Upper lobe of right lung (tissue), 1 donor: ENCODE measurements at regions not wholly inside any gene's neighbourhood (a gene's known extent, or its start where the extent isn't known, plus 50 kb on each side); places are given as distances from the start of the nearest gene placed in this dataset.

Source experiments
- ATAC-seq: fragments of 200-7000 bp; cut with Tn5 transposase; one replicate; pipeline ENCODE4 v1.9.1; 2020; ENCODE audit warnings: mild to moderate bottlenecking, moderate library complexity
- DNase-seq: peaks from one replicate; pipeline ENCODE4 v3.0.0-alpha.2; 2020
- H3K27ac ChIP-seq: fragments of 200-600 bp; one replicate; pipeline ENCODE4 v1.8.0; 2022
- H3K27me3 ChIP-seq: fragments of 200-600 bp; one replicate; pipeline ENCODE4 v1.8.0; 2022; ENCODE audit warnings: mild to moderate bottlenecking
- H3K36me3 ChIP-seq: fragments of 200-600 bp; one replicate; pipeline ENCODE4 v1.8.0; 2022
- H3K4me1 ChIP-seq: fragments of 200-600 bp; one replicate; pipeline ENCODE4 v1.8.0; 2022
- H3K4me3 ChIP-seq: fragments of 200-600 bp; one replicate; pipeline ENCODE4 v1.8.0; 2022; ENCODE audit warnings: mild to moderate bottlenecking
- H3K9me3 ChIP-seq: fragments of 200-600 bp; one replicate; pipeline ENCODE4 v1.8.0; 2022
- CTCF ChIP-seq: fragments of 200-600 bp; IDR thresholded peaks from one replicate; pipeline ENCODE4 v1.8.0; 2022; ENCODE audit warnings: antibody characterized with exemption
- intact Hi-C: fragments of 100-400 bp; cut with DNase I; formaldehyde crosslinking; loops from one replicate; pipeline ENCODE4 v1.11.0; 2022
- donor health status: DM: no; HTN: yes; CAD: no; lungs with severe emphysema.

- intact Hi-C loops: no loop called here
- H3K36me3 ChIP-seq: no peaks in the 10 kb centered on the region
Observed at GRCh38 chr1:209409780-209410179, 173.7 kb upstream of the CAMK1G start.

GRCh38 chr1:209411491-209411929 is 172.0 kb upstream of the CAMK1G start:
- intact Hi-C loops: no loop called here
- no peaks in the 10 kb centered on the region for H3K36me3 ChIP-seq
- ATAC-seq (peak; percentile 80), DNase-seq (no peak)
- H3K9me3 ChIP-seq: no peaks in the 10 kb centered on the region
- no peak for TF ChIP-seq CTCF
- H3K27me3 ChIP-seq: peaks cover 12% of the 10 kb centered on the region
- H3K27ac ChIP-seq: no peak overlapping the region
- H3K4me3 ChIP-seq: no peak overlapping the region
- no peaks in the 10 kb centered on the region for H3K4me1 ChIP-seq

More at GRCh38 chr1:209409780-209410179, 173.7 kb upstream of the CAMK1G start:
- Histone ChIP-seq H3K4me1 (no peaks in the 10 kb centered on the region), H3K27ac (no peak overlapping the region), H3K9me3 (no peaks in the 10 kb centered on the region), H3K4me3 (no peak overlapping the region), H3K27me3 (peaks cover 2% of the 10 kb centered on the region)
- ATAC-seq (no peak), DNase-seq (no peak)
- no peak for TF ChIP-seq CTCF

GRCh38 chr1:209412036-209412435 is 171.5 kb upstream of the CAMK1G start:
- intact Hi-C loops: no loop called here
- ATAC-seq: no peak
- peak overlapping the region; percentile 3 for H3K27ac ChIP-seq

GRCh38 chr1:209412566-209412965 is 170.9 kb upstream of the CAMK1G start:
- Histone ChIP-seq H3K36me3 (no peaks in the 10 kb centered on the region), H3K27ac (no peak overlapping the region), H3K4me3 (no peak overlapping the region), H3K9me3 (no peaks in the 10 kb centered on the region), H3K4me1 (no peaks in the 10 kb centered on the region), H3K27me3 (peaks cover 12% of the 10 kb centered on the region)
- intact Hi-C loops: no loop called here
- no peak for TF ChIP-seq CTCF
- DNase-seq (no peak), ATAC-seq (no peak)

More at GRCh38 chr1:209412036-209412435, 171.5 kb upstream of the CAMK1G start:
- Histone ChIP-seq H3K27me3 (peaks cover 12% of the 10 kb centered on the region), H3K36me3 (no peaks in the 10 kb centered on the region), H3K4me1 (no peaks in the 10 kb centered on the region), H3K9me3 (no peaks in the 10 kb centered on the region), H3K4me3 (no peak overlapping the region)
- TF ChIP-seq CTCF: no peak
- no peak for DNase-seq

GRCh38 chr1:209413062-209413461 is 170.5 kb upstream of the CAMK1G start:
- no peak for DNase-seq
- Histone ChIP-seq H3K27ac (no peak overlapping the region), H3K9me3 (no peaks in the 10 kb centered on the region), H3K36me3 (no peaks in the 10 kb centered on the region), H3K4me1 (no peaks in the 10 kb centered on the region), H3K27me3 (peaks cover 12% of the 10 kb centered on the region), H3K4me3 (no peak overlapping the region)
- no peak for ATAC-seq
- intact Hi-C loops: no loop called here
- no peak for TF ChIP-seq CTCF

- Histone ChIP-seq H3K4me3 (no peak overlapping the region), H3K27me3 (peaks cover 12% of the 10 kb centered on the region), H3K27ac (no peak overlapping the region), H3K4me1 (no peaks in the 10 kb centered on the region), H3K36me3 (no peaks in the 10 kb centered on the region), H3K9me3 (no peaks in the 10 kb centered on the region)
- intact Hi-C loops: no loop called here
- DNase-seq (no peak), ATAC-seq (no peak)
- no peak for TF ChIP-seq CTCF
Observed at GRCh38 chr1:209414803-209415329, 168.6 kb upstream of the CAMK1G start.
